Ovary (tissue), 7 donors: ENCODE measurements at regions not wholly inside any gene's neighbourhood (a gene's known extent, or its start where the extent isn't known, plus 50 kb on each side); places are given as distances from the start of the nearest gene placed in this dataset.

Experiments used
- DNase-seq, 5 donors: peaks; one replicate each; pipeline ENCODE4 v3.0.0-alpha.2; 2019 to 2020
- H3K27ac ChIP-seq, 2 donors: fragments of 200-600 bp; one replicate each; pipeline versions ENCODE4 v1.5.1 to v1.8.0; 2019 to 2022
- H3K27me3 ChIP-seq: fragments of 200-600 bp; one replicate; pipeline ENCODE4 v1.8.0; 2022
- H3K36me3 ChIP-seq: fragments of 200-600 bp; sonication (generic); one replicate; pipeline ENCODE4 v1.5.1; 2019
- H3K4me1 ChIP-seq: one replicate; pipeline ENCODE4 v1.8.1; 2013; ENCODE audit warnings: mild to moderate bottlenecking, moderate library complexity; ENCODE audit not compliant: insufficient read depth
- H3K4me3 ChIP-seq: fragments of 200-600 bp; sonication (generic); one replicate; pipeline ENCODE4 v1.5.1; 2017
- H3K9me3 ChIP-seq, 2 donors: fragments of 200-600 bp in 1 of 2; sonication (generic) in 1 of 2; one replicate each; pipeline versions ENCODE4 v1.5.1 to v1.8.1; 2013 to 2019; ENCODE audit warnings: mild to moderate bottlenecking in 1 of 2, moderate library complexity in 1 of 2
- CTCF ChIP-seq, 3 donors: fragments of 450-650 bp in 2 of 3; fragments of 200-600 bp in 1 of 3; IDR thresholded peaks; one replicate each; pipeline versions ENCODE4 v1.5.1 to v1.8.0; 2016 to 2022; ENCODE audit warnings: antibody characterized with exemption in 3 of 3, mild to moderate bottlenecking in 1 of 3
- EP300 ChIP-seq: sonication (generic); formaldehyde crosslinking; IDR thresholded peaks from one replicate; pipeline ENCODE4 v1.6.1; 2017; ENCODE audit warnings: antibody characterized with exemption
- POLR2A ChIP-seq: fragments of 450-650 bp; IDR thresholded peaks from one replicate; pipeline ENCODE4 v1.6.1; 2017; ENCODE audit warnings: antibody characterized with exemption, mild to moderate bottlenecking, moderate library complexity
- whole genome bisulfite sequencing, 3 donors: extraction: QIAGEN DNeasy Blood & Tissue Kit in 1 of 3; methylation state at CpG; one replicate each; pipeline versions ENCODE4 v1.1.5 to v1.1.7; 2013 to 2017; 5-methylcytosine and 5-hydroxymethylcytosine counted together
- intact Hi-C, 4 donors: fragments of 100-400 bp; cut with DNase I; formaldehyde crosslinking; loops; one replicate each; pipeline versions ENCODE4 v1.11.0 to v1.15.1; 2022 to 2023
- donor health status: DM: no; HTN: no; CAD: no; lungs with moderate emphysema.
- donor health status: DM: no; HTN: no; CAD: no.
- donor health status: Bipolar disorder and iron deficiency.
- donor health status: DM: no; HTN: no; CAD: no.
- donor health status: DM: yes; HTN: yes; CAD: no.

- intact Hi-C loops = no loop called here
- H3K4me3 ChIP-seq = no peak overlapping the region
Measured at GRCh38 chr1:87632232-87632631, 303.6 kb downstream of the LMO4 start.

GRCh38 chr1:87636198-87636892 is 307.7 kb downstream of the LMO4 start:
- TF ChIP-seq EP300 (no peak), POLR2A (no peak), CTCF (IDR thresholded peaks at IDR 0.05) (no peak)
- 97% methylated on average over 26 to 28 of the region's 28 CpGs for WGBS, 3 donors
- Histone ChIP-seq H3K4me3 (no peak overlapping the region), H3K36me3 (no peaks in the 10 kb centered on the region), H3K27me3 (no peaks in the 10 kb centered on the region), H3K4me1 (no peaks in the 10 kb centered on the region), H3K27ac (no peak overlapping the region), H3K9me3 (no peaks in the 10 kb centered on the region)
- intact Hi-C loops = no loop called here
- DNase-seq = no peak

More at GRCh38 chr1:87632232-87632631, 303.6 kb downstream of the LMO4 start:
- Histone ChIP-seq H3K9me3 (no peaks in the 10 kb centered on the region), H3K27me3 (no peaks in the 10 kb centered on the region), H3K36me3 (no peaks in the 10 kb centered on the region), H3K4me1 (no peaks in the 10 kb centered on the region), H3K27ac (no peak overlapping the region)
- no peak for DNase-seq
- 91 to 95% (median 93%) methylated on average over 3 of the region's 3 CpGs for WGBS, 3 donors
- TF ChIP-seq EP300 (no peak), CTCF (IDR thresholded peaks at IDR 0.05) (no peak), POLR2A (no peak)

- no peak for DNase-seq
- Histone ChIP-seq H3K4me1 (no peaks in the 10 kb centered on the region), H3K4me3 (no peak overlapping the region), H3K36me3 (no peaks in the 10 kb centered on the region), H3K9me3 (no peaks in the 10 kb centered on the region), H3K27me3 (no peaks in the 10 kb centered on the region), H3K27ac (no peak overlapping the region)
- TF ChIP-seq CTCF (IDR thresholded peaks at IDR 0.05) = no peak
- no peak for TF ChIP-seq EP300
- no peak for TF ChIP-seq POLR2A
- intact Hi-C loops = no loop called here
Measured at GRCh38 chr1:87638636-87639035, 310.0 kb downstream of the LMO4 start.

GRCh38 chr1:87641996-87642395 is 313.3 kb downstream of the LMO4 start:
- intact Hi-C loops = no loop called here

More at GRCh38 chr1:87641996-87642395, 313.3 kb downstream of the LMO4 start:
- Histone ChIP-seq H3K36me3 (no peaks in the 10 kb centered on the region), H3K27ac (no peak overlapping the region), H3K27me3 (no peaks in the 10 kb centered on the region), H3K9me3 (no peaks in the 10 kb centered on the region), H3K4me3 (no peak overlapping the region), H3K4me1 (no peaks in the 10 kb centered on the region)
- 43 to 58% (median 57%) methylated on average over 3 of the region's 3 CpGs for WGBS, 3 donors
- TF ChIP-seq CTCF (IDR thresholded peaks at IDR 0.05) (no peak), POLR2A (no peak), EP300 (no peak)
- no peak for DNase-seq
